ENCODE measurements at regions not wholly inside any gene's neighbourhood (a gene's known extent, or its start where the extent isn't known, plus 50 kb on each side); places are given as distances from the start of the nearest gene placed in this dataset.

DNA sequence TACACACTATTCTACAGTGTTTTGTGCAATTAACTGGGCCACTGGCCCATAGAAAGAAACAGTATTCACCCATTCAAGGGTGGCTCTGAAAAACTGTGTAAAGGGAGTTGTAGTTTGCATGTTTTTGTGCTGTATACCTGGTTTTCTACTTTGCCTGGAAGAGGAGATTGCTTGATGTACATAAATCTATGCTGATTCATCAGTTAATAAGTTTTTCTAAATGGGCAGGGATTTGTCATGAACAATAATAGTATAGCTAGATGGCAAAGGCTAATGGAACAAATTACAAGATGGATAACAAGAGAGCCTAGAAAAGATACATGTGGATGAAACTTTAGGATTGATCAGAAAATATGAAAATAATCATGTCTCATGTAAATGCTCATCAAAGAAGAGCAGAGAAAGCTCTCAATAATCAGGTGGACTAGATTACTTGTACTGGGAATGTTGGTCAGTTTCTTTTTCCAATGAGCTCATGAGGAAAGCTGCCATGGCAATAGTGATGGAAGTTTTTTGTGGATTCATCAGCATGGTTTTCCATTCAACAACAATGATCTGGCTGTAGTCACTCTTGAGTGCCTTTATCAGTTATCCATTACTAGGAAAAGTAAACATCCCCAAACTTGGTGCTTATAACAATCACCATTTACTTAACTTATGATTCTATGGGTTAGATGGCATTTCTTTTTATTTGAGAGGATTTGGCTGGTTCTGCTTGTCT lies 602.8 kb downstream of the BRINP3 start:
- no peak overlapping the region for H3K4me3 ChIP-seq (ENCODE audit: low read depth, low read length)
- TF ChIP-seq, protein P1, sequence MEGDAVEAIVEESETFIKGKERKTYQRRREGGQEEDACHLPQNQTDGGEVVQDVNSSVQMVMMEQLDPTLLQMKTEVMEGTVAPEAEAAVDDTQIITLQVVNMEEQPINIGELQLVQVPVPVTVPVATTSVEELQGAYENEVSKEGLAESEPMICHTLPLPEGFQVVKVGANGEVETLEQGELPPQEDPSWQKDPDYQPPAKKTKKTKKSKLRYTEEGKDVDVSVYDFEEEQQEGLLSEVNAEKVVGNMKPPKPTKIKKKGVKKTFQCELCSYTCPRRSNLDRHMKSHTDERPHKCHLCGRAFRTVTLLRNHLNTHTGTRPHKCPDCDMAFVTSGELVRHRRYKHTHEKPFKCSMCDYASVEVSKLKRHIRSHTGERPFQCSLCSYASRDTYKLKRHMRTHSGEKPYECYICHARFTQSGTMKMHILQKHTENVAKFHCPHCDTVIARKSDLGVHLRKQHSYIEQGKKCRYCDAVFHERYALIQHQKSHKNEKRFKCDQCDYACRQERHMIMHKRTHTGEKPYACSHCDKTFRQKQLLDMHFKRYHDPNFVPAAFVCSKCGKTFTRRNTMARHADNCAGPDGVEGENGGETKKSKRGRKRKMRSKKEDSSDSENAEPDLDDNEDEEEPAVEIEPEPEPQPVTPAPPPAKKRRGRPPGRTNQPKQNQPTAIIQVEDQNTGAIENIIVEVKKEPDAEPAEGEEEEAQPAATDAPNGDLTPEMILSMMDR (IDR thresholded peaks at IDR 0.05; ENCODE audit: low read depth, low read length), result no peak

DNA sequence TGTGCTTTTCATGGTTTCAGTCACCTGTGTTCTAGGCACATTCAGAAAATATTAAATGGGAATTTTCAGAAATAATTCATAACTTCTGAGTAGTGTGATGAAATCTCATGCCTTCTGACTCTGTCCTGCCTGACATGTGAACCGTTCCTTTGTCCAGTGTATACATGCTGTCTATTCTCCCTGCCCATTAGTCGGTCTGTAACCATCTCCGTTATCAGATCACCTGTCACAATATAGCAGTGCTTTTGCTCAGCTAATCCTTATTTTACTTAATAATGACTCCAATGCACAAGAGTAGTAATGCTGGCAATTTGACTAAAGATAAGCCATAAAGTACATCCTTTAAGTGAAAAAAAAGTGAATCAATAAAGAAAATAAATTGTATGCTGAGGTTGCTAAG lies 597.5 kb downstream of the BRINP3 start:
- H3K4me3 ChIP-seq (ENCODE audit: low read depth, low read length), result no peak overlapping the region
- TF ChIP-seq, protein P1 (IDR thresholded peaks at IDR 0.05; ENCODE audit: low read depth, low read length), result no peak

DNA sequence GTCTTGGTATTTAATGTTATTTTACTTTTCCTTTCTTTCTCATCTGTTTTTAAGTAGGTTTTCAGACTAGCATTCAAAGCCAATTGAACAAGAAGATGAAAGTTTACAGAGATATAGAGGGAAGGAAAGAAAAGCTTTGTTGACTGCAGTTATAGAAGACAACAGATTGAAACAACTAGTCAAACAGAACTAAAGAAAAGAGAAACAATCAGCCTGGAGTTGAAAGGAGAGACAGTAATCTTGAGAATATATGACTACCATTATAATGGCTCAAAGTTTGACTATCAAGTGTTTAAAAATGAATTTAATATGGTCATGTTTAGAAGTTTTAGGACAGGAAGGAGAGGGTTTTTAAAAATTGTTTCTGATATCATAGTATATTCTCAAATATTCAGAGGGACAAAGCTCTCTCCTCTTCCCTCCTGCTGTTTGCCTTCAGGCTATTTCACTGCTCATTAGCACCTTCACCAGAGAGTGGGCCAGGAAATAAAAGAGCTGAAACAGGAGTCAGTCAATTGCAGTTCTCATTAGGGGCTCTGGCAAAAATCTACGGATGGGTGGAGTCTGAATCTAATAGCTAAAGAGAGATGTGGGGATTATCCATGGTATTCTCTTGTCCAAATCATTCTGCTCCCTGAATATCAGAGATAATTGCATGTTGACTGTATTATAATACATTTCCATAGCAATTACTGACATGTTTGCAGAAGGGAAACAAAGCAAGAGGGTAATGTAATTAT lies 577.8 kb downstream of the BRINP3 start:
- TF ChIP-seq, protein P1 (IDR thresholded peaks at IDR 0.05; ENCODE audit: low read depth, low read length), result no peak
- no peak overlapping the region for H3K4me3 ChIP-seq (ENCODE audit: low read depth, low read length)

DNA sequence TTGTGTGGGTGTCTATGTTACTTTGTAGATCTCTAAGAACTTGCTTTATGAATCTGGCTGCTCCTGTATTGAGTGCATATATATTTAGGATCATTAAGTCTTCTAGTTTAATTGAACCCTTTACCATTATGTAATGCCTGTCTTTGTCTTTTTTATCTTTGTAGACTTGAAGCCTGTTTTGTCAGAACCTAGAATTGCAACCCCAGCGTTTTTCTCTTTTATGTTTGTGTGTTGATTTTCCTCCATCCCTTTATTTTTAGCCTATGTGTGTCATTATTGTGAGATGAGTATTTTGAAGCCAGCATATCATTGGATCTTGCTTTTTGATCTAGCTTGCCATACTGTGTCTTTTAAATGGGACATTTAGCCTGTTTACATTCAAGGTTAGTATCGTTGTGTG lies 573.2 kb downstream of the BRINP3 start:
- no peak overlapping the region for H3K4me3 ChIP-seq (ENCODE audit: low read depth, low read length)
- TF ChIP-seq, protein P1 (IDR thresholded peaks at IDR 0.05; ENCODE audit: low read depth, low read length), result no peak

DNA sequence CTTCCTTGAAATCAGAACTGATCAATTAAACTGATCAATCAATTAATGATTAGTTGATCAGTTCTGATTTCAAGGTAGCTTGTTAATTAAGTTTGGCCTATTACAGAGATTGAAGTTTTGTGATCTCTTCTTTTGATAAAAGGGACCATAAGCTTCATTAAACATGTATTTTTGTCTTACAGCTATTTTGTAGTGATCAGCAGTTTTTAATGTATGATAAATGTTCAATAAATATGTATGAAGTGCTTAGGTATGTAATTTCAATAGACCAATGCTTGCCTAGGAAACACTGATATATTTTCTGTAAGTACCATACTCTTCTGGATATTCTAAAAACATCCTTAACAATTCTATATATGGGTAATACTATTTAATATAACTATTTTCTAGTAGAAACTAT lies 569.6 kb downstream of the BRINP3 start:
- TF ChIP-seq, protein P1 (IDR thresholded peaks at IDR 0.05; ENCODE audit: low read depth, low read length), result no peak
- no peak overlapping the region for H3K4me3 ChIP-seq (ENCODE audit: low read depth, low read length)

DNA sequence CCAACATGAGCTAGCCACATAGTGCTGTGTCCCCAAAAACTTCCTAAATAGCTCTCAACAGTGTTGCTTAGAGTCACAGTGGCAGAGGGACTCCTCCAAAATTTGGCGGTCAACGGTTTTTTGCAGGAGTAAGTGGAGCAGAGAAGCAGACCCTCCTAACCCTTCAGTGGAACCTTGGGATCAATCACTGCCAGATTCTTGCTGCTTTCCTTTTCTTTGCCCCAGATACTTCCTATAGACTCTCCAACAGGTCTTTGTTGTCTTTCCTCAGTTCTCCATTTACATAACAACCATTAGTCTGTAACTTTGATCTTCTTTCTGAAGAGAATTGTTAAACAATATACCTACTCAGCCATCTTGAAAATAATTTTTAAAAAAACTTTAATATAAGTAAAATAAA lies 556.1 kb downstream of the BRINP3 start:
- H3K4me3 ChIP-seq (ENCODE audit: low read depth, low read length), result no peak overlapping the region
- TF ChIP-seq, protein P1 (IDR thresholded peaks at IDR 0.05; ENCODE audit: low read depth, low read length), result no peak

DNA sequence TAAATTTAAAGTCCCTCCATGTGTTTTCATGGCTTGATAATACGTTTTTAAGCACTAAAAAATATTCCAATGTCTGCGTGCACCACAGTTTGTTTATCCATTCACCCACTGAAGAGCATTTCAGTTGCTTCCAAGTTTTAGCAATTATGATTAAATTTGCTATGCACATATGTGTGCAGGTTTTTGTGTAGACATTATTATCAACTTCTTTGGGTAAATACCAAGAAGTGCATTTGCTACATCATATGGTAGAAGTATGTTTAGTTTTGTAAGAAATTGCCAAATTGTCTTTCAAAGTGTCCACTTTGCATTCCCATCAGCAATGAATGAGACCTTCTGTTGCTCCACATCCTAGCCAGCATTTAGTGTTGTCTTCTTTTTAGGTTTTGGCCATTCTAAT lies 550.0 kb downstream of the BRINP3 start:
- TF ChIP-seq, protein P1 (IDR thresholded peaks at IDR 0.05; ENCODE audit: low read depth, low read length), result no peak
- H3K4me3 ChIP-seq (ENCODE audit: low read depth, low read length), result no peak overlapping the region

Data from WI38 (cell line).